Uterus (tissue), 2 donors: ENCODE measurements at regions not wholly inside any gene's neighbourhood (a gene's known extent, or its start where the extent isn't known, plus 50 kb on each side); places are given as distances from the start of the nearest gene placed in this dataset.

Source experiments
- CTCF ChIP-seq, 4 experiments: fragments of 200-600 bp in 2 of 4; fragments of 450-650 bp in 2 of 4; sonication (generic) in 2 of 4; IDR thresholded peaks; one replicate each; pipeline ENCODE4 v1.5.1; 2016 to 2019; ENCODE audit warnings: antibody characterized with exemption in 4 of 4, mild to moderate bottlenecking in 2 of 4, moderate library complexity in 1 of 4
- POLR2A ChIP-seq, 2 donors: fragments of 450-650 bp; IDR thresholded peaks; one replicate each; pipeline ENCODE4 v1.6.1; 2016; ENCODE audit warnings: antibody characterized with exemption in 2 of 2, mild to moderate bottlenecking in 1 of 2, moderate library complexity in 1 of 2

- TF ChIP-seq CTCF (IDR thresholded peaks at IDR 0.05) (no peak), POLR2A (IDR thresholded peaks at IDR 0.05) (no peak)
Observed at GRCh38 chr4:156661555-156661954, 310.0 kb downstream of the PDGFC start.
